ENCODE measurements at regions not wholly inside any gene's neighbourhood (a gene's known extent, or its start where the extent isn't known, plus 50 kb on each side); places are given as distances from the start of the nearest gene placed in this dataset.
A peak's percentile ranks its signal among the peaks of the same experiment; 100 is the strongest.

DNA sequence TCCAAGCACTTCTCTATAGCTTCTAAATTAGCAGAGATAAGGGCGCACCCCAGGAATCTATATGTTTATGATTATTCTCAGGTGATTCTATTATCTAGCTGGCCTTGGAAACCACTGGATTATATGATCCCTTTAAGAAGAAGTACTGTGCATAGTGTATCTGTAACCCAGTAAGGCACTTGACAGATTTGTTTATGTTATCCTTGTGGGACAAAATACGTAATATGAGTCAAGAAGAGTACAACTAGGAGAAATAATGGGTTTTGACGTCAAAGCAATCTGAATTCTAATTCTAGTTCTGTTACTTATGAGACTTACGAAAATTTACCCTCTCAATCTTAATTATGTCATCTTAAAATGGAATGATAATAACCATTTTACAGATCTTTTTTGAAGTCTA is 259.6 kb upstream of the NAV3 start:
- DNase-seq (ENCODE audit: low spot score) = no peak

- no peak for DNase-seq (ENCODE audit: low spot score)
Measured at GRCh38 chr12:77569876-77570275, 260.8 kb upstream of the NAV3 start.

DNA sequence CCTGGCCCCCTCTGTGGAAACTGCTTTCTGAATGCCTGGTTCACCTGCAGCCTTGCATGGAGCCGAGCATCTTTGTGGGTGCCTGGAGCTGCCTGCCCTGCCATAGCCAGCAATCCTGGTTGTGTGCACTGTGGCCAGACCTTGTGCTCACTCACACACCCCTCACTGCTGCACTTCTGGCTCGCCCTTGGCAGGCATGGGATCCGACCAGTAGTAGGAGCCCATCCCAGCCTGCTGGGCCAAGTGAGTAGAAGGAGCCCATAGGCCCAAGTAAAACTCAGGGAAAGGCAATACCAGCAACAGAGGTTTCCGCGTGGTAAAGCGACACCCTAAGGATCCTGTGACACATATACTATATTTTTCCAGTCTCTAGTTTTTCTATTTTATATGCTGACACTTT is 270.0 kb upstream of the NAV3 start:
- no peak for DNase-seq (ENCODE audit: low spot score)

DNA sequence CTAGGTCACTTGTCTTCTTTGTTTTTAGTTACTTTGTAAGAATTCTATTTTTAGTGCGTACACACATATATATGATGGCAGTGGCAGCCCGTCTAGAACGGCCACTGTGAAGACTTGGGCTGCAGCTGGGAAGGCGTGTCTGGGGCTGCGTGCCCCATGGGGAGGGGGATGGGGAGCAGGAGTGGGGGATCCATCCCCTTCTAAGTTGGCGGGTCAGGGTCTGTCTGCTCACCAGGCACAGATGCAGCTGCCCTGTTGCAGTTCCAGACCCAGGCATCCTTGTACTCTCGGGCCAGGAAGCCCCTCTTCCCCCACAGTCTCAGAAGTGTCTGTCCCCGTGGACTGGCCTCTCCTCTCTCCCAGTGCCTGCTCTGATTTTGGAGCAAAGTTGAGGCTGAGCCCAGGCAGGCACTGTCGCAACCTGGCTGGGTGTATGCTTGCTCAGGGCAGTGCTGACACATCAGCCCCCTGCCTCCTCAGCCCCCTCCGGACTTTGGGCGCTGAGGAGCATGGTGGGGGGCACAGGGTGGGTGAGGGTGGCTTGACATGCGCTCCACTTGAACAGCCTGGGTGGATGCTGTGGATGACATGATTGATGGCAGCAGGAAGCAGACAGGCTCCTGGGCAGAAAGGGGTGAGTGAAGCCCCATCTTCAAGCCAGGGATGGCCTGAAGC is 271.2 kb upstream of the NAV3 start:
- DNase-seq (ENCODE audit: low spot score) = no peak

- DNase-seq (ENCODE audit: low spot score) = no peak
Measured at GRCh38 chr12:77555074-77555473, 275.6 kb upstream of the NAV3 start.

- no peak for DNase-seq (ENCODE audit: low spot score)
Measured at GRCh38 chr12:77553976-77554619, 276.6 kb upstream of the NAV3 start.

DNA sequence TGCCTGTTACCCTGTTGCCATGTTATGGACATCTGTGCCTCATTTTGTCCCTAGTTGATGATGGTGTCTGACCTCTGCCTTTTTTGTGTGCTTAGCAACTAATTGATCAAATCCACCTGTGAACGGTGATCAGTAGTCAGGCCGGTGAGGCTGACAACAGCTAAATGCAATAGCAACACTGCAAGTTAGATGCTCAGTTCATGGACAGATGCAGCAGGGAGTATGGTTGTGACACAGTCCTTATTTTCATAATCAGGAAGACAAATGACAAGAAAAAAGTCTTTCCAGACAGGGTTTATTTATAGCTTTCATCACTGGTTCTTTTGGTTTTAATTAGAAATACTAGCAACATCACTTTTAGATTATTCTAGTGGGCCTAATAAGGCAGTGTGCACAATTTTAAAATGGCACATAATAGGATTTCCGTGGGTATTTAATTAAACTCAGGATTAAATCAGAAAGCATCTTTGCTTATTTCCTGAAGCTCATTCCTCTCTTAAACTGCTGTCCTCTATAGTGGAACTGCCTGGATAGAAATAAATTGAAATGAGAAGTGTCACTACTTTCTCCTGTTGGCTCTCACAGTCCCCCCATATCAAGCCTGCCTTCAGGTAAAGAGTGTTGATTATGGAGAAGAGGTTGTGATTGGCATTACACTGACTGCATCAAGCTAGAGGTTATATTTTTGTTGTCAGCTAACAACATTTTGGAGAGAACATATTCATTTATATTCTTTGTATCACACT is 281.1 kb upstream of the NAV3 start:
- no peak for DNase-seq (ENCODE audit: low spot score)

DNA sequence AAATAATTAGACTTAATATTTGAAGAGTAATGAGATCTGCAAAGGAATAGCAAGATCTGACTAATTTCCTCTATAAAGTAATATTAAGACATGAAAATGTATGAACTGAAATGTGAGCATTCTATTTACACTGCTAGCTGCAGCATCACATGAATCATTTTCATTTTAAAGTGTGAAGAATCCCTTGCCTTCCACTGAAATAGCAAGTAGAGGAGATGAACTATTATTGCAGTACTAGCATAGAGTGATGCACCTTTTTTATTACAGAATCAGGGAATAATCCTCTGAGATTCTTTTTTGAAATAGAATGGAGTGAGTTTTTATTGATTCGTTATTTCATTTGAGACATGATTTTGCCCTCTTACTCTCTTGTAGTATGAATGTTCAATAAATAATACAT is 281.9 kb upstream of the NAV3 start:
- no peak for DNase-seq (ENCODE audit: low spot score)

DNA sequence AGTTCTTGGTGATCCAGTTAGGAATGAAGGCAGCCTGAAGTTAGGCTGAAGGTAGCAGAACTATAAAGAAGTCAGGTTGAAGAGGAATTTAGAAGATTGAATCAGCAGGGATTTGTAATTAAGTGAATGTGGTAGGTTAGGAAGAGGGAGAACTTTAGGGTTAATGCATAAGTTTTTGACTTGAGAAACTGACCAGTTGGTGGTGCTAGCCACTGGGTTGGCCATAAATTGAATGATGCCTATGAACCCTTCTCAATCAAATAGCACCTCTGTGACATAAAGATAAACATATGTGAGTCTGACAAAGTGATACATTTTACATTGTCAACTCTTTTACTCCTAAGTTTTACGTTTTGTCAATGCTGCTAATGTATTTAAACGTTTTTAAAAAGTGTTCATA is 290.6 kb upstream of the NAV3 start:
- no peak for DNase-seq (ENCODE audit: low spot score)

DNA sequence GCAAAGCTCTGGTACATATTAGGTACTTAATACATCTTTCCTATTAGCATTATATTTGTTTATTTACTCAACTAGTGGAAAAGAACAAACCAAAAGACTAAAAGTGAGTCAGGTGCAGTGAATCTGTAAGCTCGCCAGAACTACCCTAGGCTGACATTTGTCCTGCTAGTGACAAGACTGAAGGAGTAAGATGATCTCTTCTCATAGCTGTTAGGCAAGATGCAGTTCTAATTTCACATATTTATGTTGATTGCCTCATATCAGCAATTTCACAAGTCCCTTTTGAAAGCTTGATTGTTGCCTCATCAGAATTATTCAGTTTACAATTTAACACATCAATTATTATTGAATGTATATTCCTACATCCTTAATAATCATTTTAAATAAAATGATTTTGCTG is 293.0 kb upstream of the NAV3 start:
- no peak for DNase-seq (ENCODE audit: low spot score)

DNA sequence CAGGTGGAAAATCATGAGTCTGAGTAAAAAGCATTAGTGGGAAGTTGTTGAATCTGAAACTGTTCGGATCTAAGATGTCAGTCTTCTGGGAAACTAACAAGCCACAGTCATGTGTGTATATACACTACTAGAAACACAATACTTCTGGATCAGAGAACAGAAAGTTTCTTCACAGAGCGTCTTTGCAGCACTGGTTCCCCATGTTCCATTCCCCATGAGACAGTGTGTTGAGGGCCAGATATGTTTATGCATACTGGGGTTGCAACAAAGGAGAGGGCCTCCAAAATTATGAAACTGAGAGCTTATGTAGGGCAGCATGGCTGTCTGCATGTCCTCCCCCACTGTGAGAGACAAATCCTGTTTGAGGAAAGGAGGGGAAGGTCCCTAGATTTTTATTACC is 295.0 kb upstream of the NAV3 start:
- DNase-seq (ENCODE audit: low spot score) = no peak

DNA sequence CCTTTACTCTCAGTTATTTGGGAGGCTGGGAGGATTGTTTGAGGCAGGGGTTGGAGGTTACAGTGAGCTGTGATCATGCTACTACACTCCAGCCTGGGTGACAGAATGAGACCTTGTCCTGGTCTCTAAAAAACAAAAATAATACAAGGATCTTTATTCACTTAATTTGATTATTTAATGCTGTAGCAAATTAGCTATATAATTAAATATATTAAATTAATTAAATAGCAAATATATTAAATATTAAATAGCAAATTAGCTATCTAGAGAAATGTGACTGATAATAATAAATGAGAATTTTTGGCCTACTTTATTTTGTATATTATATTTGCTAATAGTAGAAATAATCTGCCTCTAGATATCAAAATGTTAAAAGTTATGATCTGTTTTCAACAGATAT is 298.8 kb upstream of the NAV3 start:
- DNase-seq (ENCODE audit: low spot score) = no peak

- DNase-seq (ENCODE audit: low spot score) = no peak
Measured at GRCh38 chr12:77522247-77522646, 308.4 kb upstream of the NAV3 start.

- DNase-seq (ENCODE audit: low spot score) = peak; percentile 2
Measured at GRCh38 chr12:77521508-77522115, 309.1 kb upstream of the NAV3 start.

DNA sequence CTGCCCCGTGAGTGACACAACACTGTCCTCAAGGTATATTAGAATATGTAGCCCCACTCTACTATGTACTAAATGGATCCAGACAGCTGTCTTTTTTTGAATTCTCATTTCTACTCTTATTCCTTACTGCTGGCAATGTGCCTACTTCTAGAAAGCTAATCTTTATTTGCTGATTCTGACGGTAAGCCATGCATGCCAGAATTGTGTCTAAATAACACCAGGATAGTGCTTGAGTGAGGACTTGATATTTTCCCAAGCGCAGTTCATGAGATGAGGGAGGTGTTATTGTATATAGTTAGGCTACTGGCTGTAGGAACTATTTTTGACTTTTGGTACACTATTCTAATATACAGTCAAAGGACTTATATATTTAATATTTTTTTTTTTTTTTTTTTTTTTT is 316.2 kb upstream of the NAV3 start:
- DNase-seq (ENCODE audit: low spot score) = no peak

GRCh38 chr12:77510985-77511384 is 319.7 kb upstream of the NAV3 start:
- no peak for DNase-seq (ENCODE audit: low spot score)

DNA sequence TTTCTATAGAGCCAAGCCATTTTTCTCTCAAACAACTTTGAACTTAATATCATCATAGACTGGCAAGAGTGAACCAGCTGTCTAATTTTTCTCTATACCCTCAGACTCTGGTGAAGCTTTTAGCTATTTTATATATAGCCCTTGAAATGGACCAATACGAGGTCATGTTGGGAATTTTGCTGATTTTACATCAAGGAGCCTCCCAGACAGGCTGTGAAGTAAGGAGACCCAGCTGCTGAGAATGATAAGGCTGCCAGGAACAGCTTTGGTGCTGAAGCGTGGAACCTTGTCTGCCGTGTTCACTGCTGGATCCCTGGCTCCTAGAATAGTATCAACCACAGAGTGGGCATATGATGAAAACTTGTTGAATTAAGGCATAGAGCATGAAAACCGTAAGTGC is 326.2 kb upstream of the NAV3 start:
- no peak for DNase-seq (ENCODE audit: low spot score)

DNA sequence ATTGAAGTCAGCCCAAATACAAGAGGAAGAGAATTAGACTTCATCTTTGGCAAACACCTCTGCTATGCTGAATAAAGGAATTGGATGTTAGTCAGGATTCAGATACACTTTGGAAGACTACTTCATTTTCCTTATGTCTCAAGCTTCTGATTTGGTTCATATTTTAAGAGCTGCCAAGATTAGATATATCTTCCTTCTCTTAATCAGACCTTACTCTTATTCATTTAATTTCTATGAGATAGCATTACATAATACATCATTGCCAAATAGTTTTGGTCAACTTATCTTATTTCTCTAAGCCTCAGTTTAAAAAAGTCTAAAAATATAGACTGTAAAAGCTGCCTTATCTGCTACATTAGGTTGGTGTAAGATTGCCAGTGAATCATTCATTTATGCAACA is 330.6 kb upstream of the NAV3 start:
- DNase-seq (ENCODE audit: low spot score) = no peak

DNA sequence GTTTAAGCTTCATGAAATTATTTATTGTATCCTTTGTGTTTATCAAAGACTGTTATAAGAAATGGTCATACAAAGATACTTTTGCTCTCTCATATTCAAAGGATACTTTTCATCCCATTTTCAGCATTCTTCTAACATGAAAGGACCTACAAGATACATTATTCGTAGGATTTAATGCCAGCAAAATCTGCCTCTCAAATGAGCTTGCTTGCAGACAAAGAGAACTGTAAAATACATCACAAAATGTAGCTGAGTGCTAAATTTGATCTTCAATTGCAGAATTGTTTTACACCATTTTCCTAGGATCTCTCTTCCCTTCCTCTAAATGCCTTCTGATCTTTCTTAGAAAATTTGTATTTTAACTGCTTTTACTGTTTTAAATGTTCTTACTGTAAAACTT is 333.0 kb upstream of the NAV3 start:
- DNase-seq (ENCODE audit: low spot score) = no peak

GRCh38 chr12:77496714-77497113 is 334.0 kb upstream of the NAV3 start:
- DNase-seq (ENCODE audit: low spot score) = no peak

DNA sequence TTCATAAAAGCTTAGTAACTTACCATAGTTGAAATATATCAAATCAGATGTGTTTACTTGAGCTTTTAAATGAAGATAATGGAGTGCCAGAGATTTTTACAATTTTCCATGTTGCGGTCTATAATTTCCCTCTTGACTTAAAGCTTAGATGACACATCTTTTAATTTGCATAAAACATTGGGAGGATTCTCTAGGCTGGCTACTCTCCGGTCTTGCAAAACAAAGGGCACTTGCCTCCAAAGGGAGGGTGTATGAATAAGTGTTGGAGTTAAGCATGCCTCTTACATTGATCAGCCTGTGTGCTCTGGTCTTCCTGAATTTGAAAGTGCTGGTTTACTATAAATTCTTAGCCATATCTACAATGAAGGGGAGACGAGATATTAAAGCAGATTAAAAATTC is 336.4 kb upstream of the NAV3 start:
- DNase-seq (ENCODE audit: low spot score) = no peak

GRCh38 chr12:77493302-77494168 is 337.2 kb upstream of the NAV3 start:
- no peak for DNase-seq (ENCODE audit: low spot score)
